H1 (cell line): ENCODE measurements at regions not wholly inside any gene's neighbourhood (a gene's known extent, or its start where the extent isn't known, plus 50 kb on each side); places are given as distances from the start of the nearest gene placed in this dataset.

Experiments
- KDM1A ChIP-seq: fragments of 200-600, 300-600 bp; sonication (generic); IDR thresholded peaks from 2 replicates; pipeline ENCODE4 v1.7.1; 2016; ENCODE audit warnings: mild to moderate bottlenecking, low read length, borderline replicate concordance
- SRF ChIP-seq: IDR thresholded peaks from 2 replicates; pipeline ENCODE4 v1.6.1; 2011; ENCODE audit warnings: mild to moderate bottlenecking, low read depth, low read length, moderate library complexity

DNA sequence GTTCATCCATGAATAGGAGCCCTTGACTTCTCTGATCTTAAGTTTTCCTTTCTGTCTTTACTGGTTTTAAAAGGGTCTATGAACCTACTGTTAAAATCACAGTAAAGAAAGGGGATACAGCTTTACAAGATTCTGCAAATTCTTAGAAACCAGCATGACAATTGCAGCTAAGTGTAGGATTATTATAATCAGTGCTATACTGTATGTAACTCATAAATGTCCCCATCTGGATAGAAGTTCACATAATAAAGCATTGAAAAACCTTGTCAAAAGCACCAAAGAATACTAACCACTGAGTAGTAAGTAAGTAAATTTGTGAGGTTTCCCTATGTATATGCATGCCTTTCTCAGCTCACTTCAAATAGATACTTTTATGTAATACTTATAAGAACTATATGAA lies 724.6 kb downstream of the CENPC start (continued):
- TF ChIP-seq KDM1A (no peak), SRF (no peak)
